ENCODE measurements at regions not wholly inside any gene's neighbourhood (a gene's known extent, or its start where the extent isn't known, plus 50 kb on each side); places are given as distances from the start of the nearest gene placed in this dataset.

DNA sequence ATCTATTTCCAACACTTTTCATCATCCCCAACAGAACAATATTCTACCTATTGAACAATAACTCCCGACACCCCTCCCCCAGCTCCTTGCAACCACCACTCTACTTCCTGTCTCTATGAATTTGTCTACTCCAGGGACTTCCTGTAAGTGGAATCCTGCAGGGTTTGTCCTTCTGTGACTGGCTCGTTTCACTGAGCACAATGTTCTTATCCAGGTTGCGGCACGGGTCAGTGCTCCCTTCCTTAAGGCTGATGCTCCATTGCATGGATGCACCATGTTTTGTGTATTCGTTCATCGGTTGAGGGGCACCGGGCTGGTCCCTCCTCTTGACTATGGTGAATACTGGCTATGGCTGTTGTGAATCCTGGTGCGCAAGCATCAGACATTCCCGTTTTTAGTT is 163.2 kb downstream of the TBXT start:
- TF ChIP-seq, protein P1, sequence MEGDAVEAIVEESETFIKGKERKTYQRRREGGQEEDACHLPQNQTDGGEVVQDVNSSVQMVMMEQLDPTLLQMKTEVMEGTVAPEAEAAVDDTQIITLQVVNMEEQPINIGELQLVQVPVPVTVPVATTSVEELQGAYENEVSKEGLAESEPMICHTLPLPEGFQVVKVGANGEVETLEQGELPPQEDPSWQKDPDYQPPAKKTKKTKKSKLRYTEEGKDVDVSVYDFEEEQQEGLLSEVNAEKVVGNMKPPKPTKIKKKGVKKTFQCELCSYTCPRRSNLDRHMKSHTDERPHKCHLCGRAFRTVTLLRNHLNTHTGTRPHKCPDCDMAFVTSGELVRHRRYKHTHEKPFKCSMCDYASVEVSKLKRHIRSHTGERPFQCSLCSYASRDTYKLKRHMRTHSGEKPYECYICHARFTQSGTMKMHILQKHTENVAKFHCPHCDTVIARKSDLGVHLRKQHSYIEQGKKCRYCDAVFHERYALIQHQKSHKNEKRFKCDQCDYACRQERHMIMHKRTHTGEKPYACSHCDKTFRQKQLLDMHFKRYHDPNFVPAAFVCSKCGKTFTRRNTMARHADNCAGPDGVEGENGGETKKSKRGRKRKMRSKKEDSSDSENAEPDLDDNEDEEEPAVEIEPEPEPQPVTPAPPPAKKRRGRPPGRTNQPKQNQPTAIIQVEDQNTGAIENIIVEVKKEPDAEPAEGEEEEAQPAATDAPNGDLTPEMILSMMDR (conservative IDR thresholded peaks at IDR 0.05; ENCODE audit: low read length) = no peak
- TF ChIP-seq EZH2phosphoT487 (IDR thresholded peaks at IDR 0.05; ENCODE audit: borderline replicate concordance) = no peak
